Activated CD4-positive, alpha-beta T cell treated with anti-CD3 and anti-CD28 coated beads, Interleukin-2, amount 10 ng/mL, durations not matched to agents 24 days and 14 days (primary cell): ENCODE measurements at regions not wholly inside any gene's neighbourhood (a gene's known extent, or its start where the extent isn't known, plus 50 kb on each side); places are given as distances from the start of the nearest gene placed in this dataset.

Experiments used
- DNase-seq: peaks from one replicate; pipeline ENCODE4 v3.0.0; 2022
- H3K27ac Mint-ChIP-seq: one replicate; pipeline ENCODE4 v1.8.0; 2022; ENCODE audit warnings: mild to moderate bottlenecking, mixed read lengths
- H3K27me3 Mint-ChIP-seq: one replicate; pipeline ENCODE4 v1.8.0; 2022; ENCODE audit warnings: mixed read lengths
- H3K36me3 Mint-ChIP-seq: one replicate; pipeline ENCODE4 v1.8.0; 2022; ENCODE audit warnings: low read depth, mild to moderate bottlenecking, mixed read lengths
- H3K4me1 Mint-ChIP-seq: one replicate; pipeline ENCODE4 v1.8.0; 2021; ENCODE audit warnings: mixed read lengths
- H3K4me3 Mint-ChIP-seq: one replicate; pipeline ENCODE4 v1.8.0; 2022; ENCODE audit warnings: mild to moderate bottlenecking, moderate library complexity, mixed read lengths
- H3K9me3 Mint-ChIP-seq: one replicate; pipeline ENCODE4 v1.8.0; 2021; ENCODE audit warnings: mixed read lengths
- intact Hi-C: fragments of 100-400 bp; cut with micrococcal nuclease; formaldehyde crosslinking; loops from one replicate; pipeline ENCODE4 v1.15.1; 2023

- peaks cover 7% of the 10 kb centered on the region for H3K4me1 Mint-ChIP-seq
- intact Hi-C loops = no loop called here
- peaks cover 34% of the 10 kb centered on the region for H3K27me3 Mint-ChIP-seq
- H3K27ac Mint-ChIP-seq = no peak overlapping the region
- H3K9me3 Mint-ChIP-seq = no peaks in the 10 kb centered on the region
- no peak overlapping the region for H3K4me3 Mint-ChIP-seq
- H3K36me3 Mint-ChIP-seq = no peaks in the 10 kb centered on the region
- DNase-seq = no peak
Measured at GRCh38 chr20:51096582-51097267, 73.8 kb upstream of the KCNG1 start.

DNA sequence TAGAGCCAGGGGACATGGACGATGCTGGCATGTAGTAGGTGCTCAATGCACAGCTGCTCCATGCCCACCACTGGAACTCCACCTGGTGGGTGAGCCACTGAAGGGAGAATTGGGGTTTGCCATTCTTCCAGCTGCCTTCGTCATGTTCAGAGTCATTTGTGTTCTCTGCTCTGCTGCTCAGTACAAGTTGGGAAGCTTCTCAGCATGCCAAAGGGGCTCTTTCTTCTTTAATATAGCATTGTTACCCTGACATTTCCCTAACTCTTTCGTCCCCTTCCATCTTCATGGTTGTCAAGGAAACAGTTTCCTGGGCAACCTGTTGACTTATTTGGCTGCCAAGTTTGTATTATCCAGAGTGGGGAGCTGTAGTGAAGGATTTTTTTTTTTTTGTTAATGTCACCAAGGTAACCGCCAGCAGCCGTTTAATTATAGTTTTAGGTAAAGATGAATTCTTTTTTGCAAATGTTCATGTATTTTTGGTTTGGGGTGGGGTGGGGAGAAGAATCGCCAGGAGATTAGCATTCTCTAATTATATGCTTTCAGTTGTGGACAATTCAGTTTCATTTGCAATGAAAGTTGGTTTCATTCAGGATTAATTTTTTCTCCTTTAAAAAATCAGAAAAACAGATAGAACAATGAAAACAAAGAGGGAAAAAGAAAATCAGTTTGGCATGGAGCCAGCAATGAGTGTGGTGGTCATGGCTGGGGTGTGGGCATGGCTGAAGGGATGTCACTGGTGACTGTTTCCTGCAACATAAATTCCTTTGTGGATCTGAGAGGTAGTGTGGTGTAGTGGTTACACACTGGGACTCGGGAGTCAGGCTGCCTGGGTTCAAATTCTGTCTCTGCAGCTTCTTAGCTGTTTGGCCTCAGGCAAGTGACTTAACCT lies 73.0 kb upstream of the KCNG1 start:
- H3K27ac Mint-ChIP-seq = no peak overlapping the region
- H3K4me3 Mint-ChIP-seq = no peak overlapping the region
- H3K9me3 Mint-ChIP-seq = no peaks in the 10 kb centered on the region
- H3K4me1 Mint-ChIP-seq = peaks cover 9% of the 10 kb centered on the region
- peaks cover 39% of the 10 kb centered on the region for H3K27me3 Mint-ChIP-seq
- intact Hi-C loops = no loop called here
- no peak for DNase-seq
- H3K36me3 Mint-ChIP-seq = no peaks in the 10 kb centered on the region

DNA sequence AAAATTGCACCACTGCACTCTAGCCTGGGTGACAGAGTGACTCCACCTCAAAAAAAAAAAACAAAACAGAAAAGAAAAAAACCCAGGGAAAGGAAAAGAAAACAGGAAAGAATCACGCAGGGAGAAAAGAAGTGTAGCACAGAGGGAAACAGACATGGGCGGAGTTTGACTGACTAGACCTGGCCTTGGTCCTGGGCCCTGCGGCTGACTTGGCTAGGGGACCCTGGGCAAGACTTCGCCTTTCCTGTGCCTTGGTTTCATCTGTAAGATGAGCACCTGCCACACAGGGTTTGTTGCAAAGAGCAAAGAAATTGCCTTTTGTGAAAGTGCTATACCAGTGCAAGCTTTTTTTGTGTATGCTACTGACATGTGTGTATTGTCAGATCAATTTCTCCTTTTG lies 71.3 kb upstream of the KCNG1 start:
- no peak overlapping the region for H3K27ac Mint-ChIP-seq
- peaks cover 9% of the 10 kb centered on the region for H3K4me1 Mint-ChIP-seq
- no peak for DNase-seq
- peaks cover 46% of the 10 kb centered on the region for H3K27me3 Mint-ChIP-seq
- no peaks in the 10 kb centered on the region for H3K36me3 Mint-ChIP-seq
- intact Hi-C loops = loop anchor here (5.0 kb wide), 1 partner anchor 33 kb away; no protein-coding TSS in a partner anchor
- H3K4me3 Mint-ChIP-seq = no peak overlapping the region
- no peaks in the 10 kb centered on the region for H3K9me3 Mint-ChIP-seq

- Mint-ChIP-seq H3K27ac (no peak overlapping the region), H3K9me3 (no peaks in the 10 kb centered on the region), H3K4me1 (peaks cover 9% of the 10 kb centered on the region), H3K4me3 (no peak overlapping the region), H3K27me3 (peaks cover 41% of the 10 kb centered on the region), H3K36me3 (no peaks in the 10 kb centered on the region)
- no peak for DNase-seq
- intact Hi-C loops = loop anchor here (5.0 kb wide), 1 partner anchor 34 kb away; no protein-coding TSS in a partner anchor
Measured at GRCh38 chr20:51093240-51093763, 70.4 kb upstream of the KCNG1 start.

DNA sequence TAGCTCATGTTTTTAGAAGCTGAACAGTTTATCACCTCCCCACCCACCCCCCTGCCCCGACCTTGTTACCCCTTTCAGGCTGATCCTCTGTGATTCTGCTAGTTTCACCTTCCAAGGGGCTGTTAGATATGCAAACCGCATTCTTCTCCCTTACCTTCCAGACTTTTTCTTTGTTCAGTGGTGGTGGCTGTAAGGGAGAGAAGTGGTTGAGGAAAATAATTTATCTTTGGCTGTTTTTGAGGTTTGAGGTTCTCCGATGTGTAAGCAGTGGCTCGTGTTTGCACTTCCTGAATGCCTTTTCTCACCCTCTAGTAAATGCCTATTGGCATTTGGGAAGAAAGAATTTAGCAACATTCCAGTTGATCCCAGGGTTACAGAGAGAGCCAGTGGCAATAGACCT lies 69.4 kb upstream of the KCNG1 start:
- H3K36me3 Mint-ChIP-seq = no peaks in the 10 kb centered on the region
- no peak overlapping the region for H3K27ac Mint-ChIP-seq
- no peaks in the 10 kb centered on the region for H3K9me3 Mint-ChIP-seq
- no peak overlapping the region for H3K4me3 Mint-ChIP-seq
- DNase-seq = no peak
- peaks cover 9% of the 10 kb centered on the region for H3K4me1 Mint-ChIP-seq
- intact Hi-C loops = loop anchor here (5.0 kb wide), 1 partner anchor 35 kb away; no protein-coding TSS in a partner anchor
- peaks cover 42% of the 10 kb centered on the region for H3K27me3 Mint-ChIP-seq

- Mint-ChIP-seq H3K4me1 (peaks cover 9% of the 10 kb centered on the region), H3K36me3 (no peaks in the 10 kb centered on the region), H3K4me3 (peak overlapping the region; percentile 36), H3K9me3 (no peaks in the 10 kb centered on the region), H3K27ac (no peak overlapping the region), H3K27me3 (peaks cover 44% of the 10 kb centered on the region)
- intact Hi-C loops = loop anchor here (5.0 kb wide), 1 partner anchor 36 kb away; no protein-coding TSS in a partner anchor
- no peak for DNase-seq
Measured at GRCh38 chr20:51091406-51092195, 68.7 kb upstream of the KCNG1 start.

DNA sequence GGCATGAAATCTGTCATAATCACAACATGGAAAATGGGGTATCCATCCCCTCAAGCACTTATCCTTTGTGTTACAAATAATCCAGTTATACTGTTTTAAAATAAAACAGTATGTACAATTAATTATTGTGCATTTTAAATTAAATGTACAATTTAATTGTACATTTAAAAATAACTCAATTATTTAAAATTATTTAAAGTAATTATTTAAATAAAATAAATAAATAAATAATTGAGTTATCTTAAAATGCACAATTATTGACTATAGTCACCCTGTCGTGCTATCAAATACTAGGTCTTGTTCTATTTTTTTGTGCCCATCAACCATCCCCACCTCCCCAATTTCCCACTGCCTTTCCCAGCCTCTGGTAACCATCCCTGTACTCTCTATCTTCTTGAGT lies 66.9 kb upstream of the KCNG1 start:
- DNase-seq = no peak
- Mint-ChIP-seq H3K27ac (no peak overlapping the region), H3K4me3 (no peak overlapping the region), H3K4me1 (peaks cover 9% of the 10 kb centered on the region), H3K27me3 (peaks cover 41% of the 10 kb centered on the region), H3K9me3 (no peaks in the 10 kb centered on the region), H3K36me3 (no peaks in the 10 kb centered on the region)
- intact Hi-C loops = loop anchor here (5.0 kb wide), 1 partner anchor 37 kb away; no protein-coding TSS in a partner anchor

- Mint-ChIP-seq H3K27ac (no peak overlapping the region), H3K36me3 (no peaks in the 10 kb centered on the region), H3K4me3 (no peak overlapping the region), H3K27me3 (peaks cover 42% of the 10 kb centered on the region), H3K4me1 (peaks cover 9% of the 10 kb centered on the region), H3K9me3 (no peaks in the 10 kb centered on the region)
- no peak for DNase-seq
- intact Hi-C loops = no loop called here
Measured at GRCh38 chr20:51089272-51089781, 66.4 kb upstream of the KCNG1 start.

DNA sequence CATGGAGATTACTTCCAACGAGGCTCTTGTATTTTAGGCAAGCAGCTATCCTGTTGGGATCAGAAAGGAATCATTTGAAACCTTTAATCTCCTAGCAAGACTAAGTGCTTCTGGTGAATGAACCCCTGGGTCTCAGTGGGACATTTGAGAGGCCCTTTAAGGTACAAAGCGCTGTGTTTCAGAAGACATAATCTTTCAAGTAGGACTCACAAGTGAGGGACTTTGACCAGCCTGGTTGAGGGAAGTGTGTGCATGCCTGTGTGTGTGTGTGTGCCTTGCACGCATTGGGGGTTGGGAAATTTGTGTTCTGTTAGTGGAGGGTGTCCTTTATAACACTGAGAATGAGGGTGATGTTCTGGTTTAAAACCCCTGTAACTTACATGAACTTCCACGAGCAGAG lies 64.4 kb upstream of the KCNG1 start:
- Mint-ChIP-seq H3K4me3 (no peak overlapping the region), H3K9me3 (no peaks in the 10 kb centered on the region), H3K4me1 (peaks cover 6% of the 10 kb centered on the region), H3K27me3 (peaks cover 39% of the 10 kb centered on the region), H3K36me3 (no peaks in the 10 kb centered on the region), H3K27ac (no peak overlapping the region)
- intact Hi-C loops = no loop called here
- no peak for DNase-seq

DNA sequence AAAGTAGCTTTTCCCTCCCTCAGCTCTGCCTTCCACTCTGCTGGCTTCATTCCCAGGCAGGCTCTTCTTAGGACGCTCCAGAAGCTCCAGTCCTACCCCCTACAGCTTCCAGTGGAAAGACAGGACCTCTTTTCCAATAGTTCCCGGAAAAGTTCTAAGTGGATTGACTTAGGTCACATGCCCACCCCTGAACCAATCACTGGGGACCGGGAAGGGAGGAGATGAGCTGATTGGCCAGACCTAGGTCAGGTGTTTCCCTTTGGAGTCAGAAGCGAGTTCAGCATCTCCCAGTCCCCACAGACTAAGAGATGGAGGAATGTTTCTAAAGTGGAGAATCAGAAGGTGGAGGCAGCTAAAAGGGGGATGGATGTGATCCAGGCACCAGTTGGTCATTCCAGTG lies 62.9 kb upstream of the KCNG1 start:
- no peaks in the 10 kb centered on the region for H3K9me3 Mint-ChIP-seq
- H3K36me3 Mint-ChIP-seq = no peaks in the 10 kb centered on the region
- no peak for DNase-seq
- H3K27me3 Mint-ChIP-seq = peaks cover 26% of the 10 kb centered on the region
- no peak overlapping the region for H3K4me3 Mint-ChIP-seq
- H3K4me1 Mint-ChIP-seq = no peaks in the 10 kb centered on the region
- no peak overlapping the region for H3K27ac Mint-ChIP-seq
- intact Hi-C loops = no loop called here

- H3K4me3 Mint-ChIP-seq = no peak overlapping the region
Measured at GRCh38 chr20:51084593-51085377, 61.9 kb upstream of the KCNG1 start.

DNA sequence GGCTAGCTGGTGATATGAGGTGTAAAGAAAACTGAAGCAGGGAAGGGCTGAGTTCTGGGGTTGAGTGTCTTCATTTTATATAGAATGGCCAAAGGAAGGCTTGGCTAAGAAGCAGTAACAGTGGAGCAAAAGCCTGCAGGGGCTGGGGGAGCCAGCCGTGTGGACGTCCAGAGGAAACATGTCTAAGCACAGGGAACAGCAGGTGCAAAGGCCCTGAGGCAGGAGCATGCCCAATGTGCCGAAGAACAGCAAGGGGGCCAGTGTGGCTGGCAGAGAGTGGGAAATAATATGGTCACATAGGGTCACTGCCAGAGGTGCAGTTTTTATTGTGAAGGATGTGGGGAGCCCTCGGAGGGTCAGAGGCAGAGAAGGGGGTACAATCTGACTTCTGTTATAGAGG lies 60.5 kb upstream of the KCNG1 start:
- DNase-seq = no peak
- Mint-ChIP-seq H3K4me1 (no peaks in the 10 kb centered on the region), H3K27me3 (peaks cover 22% of the 10 kb centered on the region), H3K27ac (no peak overlapping the region), H3K4me3 (no peak overlapping the region), H3K9me3 (no peaks in the 10 kb centered on the region), H3K36me3 (no peaks in the 10 kb centered on the region)
- intact Hi-C loops = no loop called here

More at GRCh38 chr20:51084593-51085377, 61.9 kb upstream of the KCNG1 start:
- intact Hi-C loops = no loop called here
- no peaks in the 10 kb centered on the region for H3K9me3 Mint-ChIP-seq
- no peak for DNase-seq
- no peak overlapping the region for H3K27ac Mint-ChIP-seq
- H3K4me1 Mint-ChIP-seq = no peaks in the 10 kb centered on the region
- H3K36me3 Mint-ChIP-seq = no peaks in the 10 kb centered on the region
- peaks cover 20% of the 10 kb centered on the region for H3K27me3 Mint-ChIP-seq

DNA sequence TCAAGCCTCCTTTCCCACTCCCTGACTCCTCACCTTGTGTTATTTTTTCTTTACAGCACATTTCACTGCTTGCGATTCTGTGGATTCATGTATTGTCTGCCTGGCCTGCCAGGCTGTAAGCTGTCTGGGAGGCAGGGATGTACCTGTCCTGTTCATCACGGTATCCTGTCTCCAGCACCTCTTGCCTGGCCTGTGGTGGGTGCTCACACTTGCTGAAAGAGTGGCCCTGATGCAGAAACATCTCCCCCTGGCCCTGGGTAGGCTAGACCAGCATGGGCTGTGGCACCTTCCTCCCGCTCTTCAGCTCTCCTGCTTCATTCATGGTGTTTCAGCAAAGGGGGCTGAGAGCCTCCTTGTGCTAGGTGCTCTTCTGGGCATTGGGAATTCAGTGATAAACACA lies 60.1 kb upstream of the KCNG1 start:
- intact Hi-C loops = no loop called here

More for the DNA sequence above, 60.1 kb upstream of the KCNG1 start:
- Mint-ChIP-seq H3K9me3 (no peaks in the 10 kb centered on the region), H3K4me3 (no peak overlapping the region), H3K4me1 (no peaks in the 10 kb centered on the region), H3K27me3 (peaks cover 23% of the 10 kb centered on the region), H3K36me3 (no peaks in the 10 kb centered on the region), H3K27ac (no peak overlapping the region)
- no peak for DNase-seq
